ENCODE measurements at regions not wholly inside any gene's neighbourhood (a gene's known extent, or its start where the extent isn't known, plus 50 kb on each side); places are given as distances from the start of the nearest gene placed in this dataset.

- TF ChIP-seq ARID4B (CRISPR knock-in tag; IDR thresholded peaks at IDR 0.05; ENCODE audit: borderline replicate concordance) (no peak), TP53 (CRISPR knock-in tag; IDR thresholded peaks at IDR 0.05) (no peak), USF1 (CRISPR knock-in tag; IDR thresholded peaks at IDR 0.05) (no peak), ZMAT4 (CRISPR knock-in tag; IDR thresholded peaks at IDR 0.05) (no peak)
Measured at GRCh38 chr2:234850818-234851217, 101.0 kb upstream of the SH3BP4 start (continued).

GRCh38 chr2:234849678-234850077 is 102.1 kb upstream of the SH3BP4 start:
- no peak for DNase-seq (ENCODE audit: low spot score)
- Mint-ChIP-seq H3K4me1 (peaks cover 18% of the 10 kb centered on the region), H3K27me3 (ENCODE audit: low read depth) (no peaks in the 10 kb centered on the region), H3K9me3 (peaks cover 20% of the 10 kb centered on the region), H3K27ac (no peak overlapping the region), H3K36me3 (peaks cover 6% of the 10 kb centered on the region), H3K4me3 (no peak overlapping the region)
- ATAC-seq = no peak
- CTCF ChIA-PET = no interaction called here
- POLR2A ChIA-PET = no interaction called here
- TF ChIP-seq PRRX2 (CRISPR knock-in tag; IDR thresholded peaks at IDR 0.05) (no peak), MAX (CRISPR knock-in tag; IDR thresholded peaks at IDR 0.05) (no peak), ZNF416 (CRISPR knock-in tag; IDR thresholded peaks at IDR 0.05) (no peak), USF1 (CRISPR knock-in tag; IDR thresholded peaks at IDR 0.05) (no peak), ZNF138 (CRISPR knock-in tag; conservative IDR thresholded peaks at IDR 0.05) (no peak), IRF1 (CRISPR knock-in tag; IDR thresholded peaks at IDR 0.05) (no peak), TEAD4 (CRISPR knock-in tag; IDR thresholded peaks at IDR 0.05) (no peak), STAT6 (CRISPR knock-in tag; conservative IDR thresholded peaks at IDR 0.05; ENCODE audit: low read depth) (no peak), FOXP4 (CRISPR knock-in tag; IDR thresholded peaks at IDR 0.05) (no peak), SP1 (CRISPR knock-in tag; conservative IDR thresholded peaks at IDR 0.05) (no peak), CTCF (IDR thresholded peaks at IDR 0.05) (no peak), NFYB (CRISPR knock-in tag; conservative IDR thresholded peaks at IDR 0.05; ENCODE audit: low read depth) (no peak), AR (CRISPR knock-in tag; IDR thresholded peaks at IDR 0.05) (no peak)

All from WTC11 (cell line).